Transverse colon (tissue), 3 donors: ENCODE measurements at regions not wholly inside any gene's neighbourhood (a gene's known extent, or its start where the extent isn't known, plus 50 kb on each side); places are given as distances from the start of the nearest gene placed in this dataset.

ENCODE experiments used
- CTCF ChIP-seq, 5 experiments: fragments of 200-600 bp in 3 of 5; fragments of 450-650 bp in 2 of 5; sonication (generic) in 3 of 5; IDR thresholded peaks; 1 replicate in 2 of 5; 2 replicates in 3 of 5; pipeline ENCODE4 v1.5.1; 2016 to 2017; ENCODE audit warnings: antibody characterized with exemption in 5 of 5, inconsistent platforms in 3 of 5, mild to moderate bottlenecking in 2 of 5, moderate library complexity in 1 of 5
- POLR2A ChIP-seq: fragments of 450-650 bp; IDR thresholded peaks from one replicate; pipeline ENCODE4 v1.6.1; 2016; ENCODE audit warnings: antibody characterized with exemption, mild to moderate bottlenecking, moderate library complexity

- TF ChIP-seq CTCF (IDR thresholded peaks at IDR 0.05): no peak
- no peak for TF ChIP-seq POLR2A
Measured at GRCh38 chr7:119888251-119888650, 384.7 kb upstream of the KCND2 start.
